CD4-positive, alpha-beta T cell treated with Interferon gamma for 1 hour (primary cell): ENCODE measurements at regions not wholly inside any gene's neighbourhood (a gene's known extent, or its start where the extent isn't known, plus 50 kb on each side); places are given as distances from the start of the nearest gene placed in this dataset.
"Not testable (repeated sequence)": the region's sequence is repeated elsewhere in the genome, so short reads cannot be mapped to it uniquely, and the experiment has no call there.

Source experiments
- DNase-seq: peaks from one replicate; pipeline ENCODE4 v3.0.0-alpha.2; 2020

GRCh38 chr1:213481395-213481794 is 430.4 kb downstream of the RPS6KC1 start:
- no peak for DNase-seq

DNA sequence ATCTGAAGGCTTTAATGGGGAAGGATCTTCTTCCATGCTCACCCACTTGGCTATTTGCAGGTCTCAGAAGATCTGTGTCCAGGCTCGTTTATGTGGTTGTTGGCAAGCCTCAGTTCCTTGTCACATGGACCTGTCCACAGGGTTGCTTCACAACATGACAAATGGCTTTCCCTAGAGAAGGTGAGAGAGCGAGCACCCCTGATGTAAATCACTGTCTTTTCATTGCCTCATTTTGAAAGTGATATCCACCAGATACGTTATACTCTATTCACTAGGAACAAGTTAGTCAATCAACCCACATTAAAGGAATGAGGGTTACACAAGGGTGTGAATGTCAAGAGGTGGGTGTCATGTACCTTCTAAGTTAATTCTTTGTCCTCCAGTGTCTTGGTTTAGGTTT is 433.3 kb downstream of the RPS6KC1 start:
- no peak for DNase-seq

DNA sequence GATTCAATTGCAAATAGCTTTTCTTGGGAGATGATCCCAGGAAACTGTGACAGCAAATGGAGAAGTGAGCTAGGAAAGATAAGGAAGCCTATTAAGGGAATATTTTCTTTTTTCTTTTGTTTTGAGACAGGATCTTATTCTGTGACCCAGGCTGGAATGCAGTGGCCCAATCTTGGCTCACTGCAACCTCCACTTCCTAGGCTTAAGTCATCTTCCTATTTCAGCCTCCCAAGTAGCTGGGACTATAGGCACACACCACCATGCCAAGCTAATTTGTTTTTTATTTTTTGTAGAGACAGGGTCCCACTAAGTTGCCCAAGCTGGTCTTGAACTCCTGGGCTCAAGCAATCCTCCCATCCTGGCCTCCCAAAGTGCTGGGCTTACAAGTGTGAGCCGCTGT is 433.7 kb downstream of the RPS6KC1 start:
- DNase-seq: no peak

DNA sequence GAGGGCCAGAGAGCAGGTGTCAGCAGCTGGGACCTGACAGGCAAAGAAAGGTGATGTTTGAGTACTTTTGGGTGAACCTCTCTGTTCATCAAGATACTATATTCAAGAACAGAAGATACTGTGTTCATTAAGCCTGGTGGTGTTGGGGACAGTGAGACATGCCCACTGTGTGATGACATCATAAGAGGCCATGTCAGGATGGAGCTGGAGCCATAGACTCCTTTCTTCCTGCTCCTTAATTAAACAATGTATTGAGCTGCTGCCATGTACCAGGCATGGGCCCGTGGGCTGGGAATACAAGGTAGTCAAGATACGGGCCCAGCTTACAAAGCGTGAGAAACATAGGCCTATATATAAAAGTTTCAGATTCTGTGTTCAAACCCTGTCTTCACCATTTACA is 435.4 kb downstream of the RPS6KC1 start:
- no peak for DNase-seq

DNA sequence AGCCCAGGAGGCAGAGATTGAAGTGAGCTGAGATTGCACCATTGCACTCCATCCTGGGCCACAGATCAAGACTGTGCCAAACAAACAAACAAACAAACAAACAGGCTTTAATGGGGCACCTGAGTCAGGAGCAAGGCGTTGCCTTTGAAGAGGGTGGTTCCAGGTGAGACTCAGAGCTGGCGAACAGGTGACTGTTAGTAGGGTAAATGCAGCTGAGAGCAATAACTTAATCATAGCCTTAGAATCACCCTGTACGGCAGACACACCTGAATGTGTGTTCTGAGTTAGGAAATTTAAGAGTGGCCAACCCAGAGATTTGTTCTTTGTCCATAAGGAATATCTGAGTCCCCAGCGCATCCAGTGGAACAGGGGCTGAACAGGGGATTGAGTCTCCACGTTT is 440.4 kb downstream of the RPS6KC1 start:
- DNase-seq: no peak

GRCh38 chr1:213492161-213493041 is 441.4 kb downstream of the RPS6KC1 start:
- DNase-seq: no peak

- no peak for DNase-seq
These were observed 448.4 kb downstream of the RPS6KC1 start for GRCh38 chr1:213499444-213499843.

DNA sequence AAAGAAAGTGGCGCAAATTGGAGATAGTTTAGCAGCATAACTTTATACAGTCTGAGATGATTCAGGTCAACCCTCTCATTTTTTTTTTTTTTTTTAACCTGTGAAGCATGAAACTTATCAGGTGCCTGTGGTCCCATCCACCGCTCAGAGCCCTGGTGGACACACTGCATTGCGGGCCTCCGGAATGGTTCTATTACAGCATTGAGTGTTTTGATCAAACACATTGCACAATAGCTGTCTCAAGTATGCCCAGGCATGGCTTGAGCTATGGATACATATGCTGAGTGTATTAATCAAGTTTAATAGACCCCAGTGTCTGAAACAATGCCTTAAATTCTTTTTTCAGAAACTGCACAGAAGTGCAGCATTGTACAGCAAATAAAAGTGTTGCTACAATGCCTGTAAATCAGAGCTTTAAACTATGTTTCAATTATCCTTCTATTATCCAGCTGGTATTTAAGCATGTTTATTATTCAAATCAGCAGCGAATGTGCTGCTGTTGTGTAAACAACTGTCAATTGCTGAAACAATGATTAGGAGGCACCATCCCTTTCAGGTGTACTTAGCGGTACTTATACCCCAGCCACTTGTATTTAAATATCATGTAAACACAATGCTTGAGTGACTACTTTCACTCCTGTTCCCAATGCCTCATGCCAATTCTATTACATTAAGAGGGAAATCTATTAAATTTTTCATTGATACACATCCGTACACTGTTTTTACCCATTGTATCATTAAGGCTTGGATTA is 456.6 kb downstream of the RPS6KC1 start:
- no peak for DNase-seq

DNA sequence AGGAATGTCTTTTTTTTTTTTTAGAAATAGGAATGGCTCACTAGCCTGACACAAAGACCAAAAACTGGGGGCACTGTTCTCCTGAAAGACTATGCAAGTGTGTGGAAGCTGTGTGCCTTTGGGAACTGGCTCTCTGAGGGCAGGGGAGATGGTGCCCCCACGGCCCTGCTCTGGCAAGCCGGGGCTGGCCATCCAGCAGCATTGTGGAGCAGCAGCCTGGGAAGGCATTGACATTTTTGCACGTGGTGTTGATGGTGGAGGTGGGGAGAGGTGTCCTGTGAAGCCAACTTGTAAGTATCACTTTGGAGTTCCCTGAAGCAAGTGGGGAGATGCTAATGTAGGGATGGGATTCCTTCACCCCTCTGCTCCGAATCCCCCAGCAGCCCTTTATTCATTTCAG is 460.1 kb downstream of the RPS6KC1 start:
- no peak for DNase-seq

GRCh38 chr1:213512316-213512715 is 461.3 kb downstream of the RPS6KC1 start:
- no peak for DNase-seq

- DNase-seq: no peak
These were observed 462.0 kb downstream of the RPS6KC1 start for GRCh38 chr1:213513006-213513405.

DNA sequence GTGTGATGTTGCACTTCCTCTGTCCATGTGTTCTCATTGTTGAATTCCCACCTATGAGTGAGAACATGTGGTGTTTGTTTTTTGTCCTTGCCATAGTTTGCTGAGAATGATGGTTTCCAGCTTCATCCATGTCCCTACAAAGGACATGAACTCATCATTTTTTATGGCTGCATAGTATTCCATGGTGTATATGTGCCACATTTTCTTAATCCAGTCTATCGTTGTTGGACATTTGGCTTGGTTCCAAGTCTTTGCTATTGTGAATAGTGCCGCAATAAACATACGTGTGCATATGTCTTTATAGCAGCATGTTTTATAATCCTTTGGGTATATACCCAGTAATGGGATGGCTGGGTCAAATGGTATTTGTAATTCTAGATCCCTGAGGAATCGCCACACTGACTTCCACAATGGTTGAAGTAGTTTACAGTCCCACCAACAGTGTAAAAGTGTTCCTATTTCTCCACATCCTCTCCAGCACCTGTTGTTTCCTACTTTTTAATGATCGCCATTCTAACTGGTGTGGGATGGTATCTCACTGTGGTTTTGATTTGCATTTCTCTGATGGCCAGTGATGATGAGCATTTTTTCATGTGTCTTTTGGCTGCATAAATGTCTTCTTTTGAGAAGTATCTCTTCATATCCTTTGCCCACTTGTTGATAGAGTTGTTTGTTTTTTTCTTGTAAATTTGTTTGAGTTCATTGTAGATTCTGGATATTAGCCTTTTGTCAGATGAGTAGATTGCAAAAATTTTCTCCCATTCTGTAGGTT is 463.6 kb downstream of the RPS6KC1 start:
- not testable (repeated sequence) for DNase-seq

DNA sequence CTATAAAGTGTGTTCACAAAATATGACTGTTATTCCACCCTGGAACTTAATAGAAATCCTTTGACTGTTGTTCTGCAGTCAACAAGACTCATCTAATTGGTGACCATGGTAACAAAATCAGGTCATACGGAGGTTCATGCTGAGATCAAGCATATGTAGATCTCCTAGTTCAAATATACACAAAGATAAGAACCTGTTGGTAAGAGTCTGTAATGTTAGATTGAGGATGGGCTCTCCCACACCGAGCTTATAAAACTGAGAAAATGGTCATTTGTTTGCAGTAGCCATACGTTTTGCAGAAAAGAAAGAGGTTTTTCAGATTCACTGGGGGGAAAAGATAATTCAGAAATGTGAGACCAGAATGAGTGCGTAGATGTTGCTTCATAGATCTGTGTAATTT is 468.1 kb downstream of the RPS6KC1 start:
- DNase-seq: no peak

GRCh38 chr1:213521206-213521605 is 466.6 kb upstream of the PROX1 start:
- DNase-seq: no peak

DNA sequence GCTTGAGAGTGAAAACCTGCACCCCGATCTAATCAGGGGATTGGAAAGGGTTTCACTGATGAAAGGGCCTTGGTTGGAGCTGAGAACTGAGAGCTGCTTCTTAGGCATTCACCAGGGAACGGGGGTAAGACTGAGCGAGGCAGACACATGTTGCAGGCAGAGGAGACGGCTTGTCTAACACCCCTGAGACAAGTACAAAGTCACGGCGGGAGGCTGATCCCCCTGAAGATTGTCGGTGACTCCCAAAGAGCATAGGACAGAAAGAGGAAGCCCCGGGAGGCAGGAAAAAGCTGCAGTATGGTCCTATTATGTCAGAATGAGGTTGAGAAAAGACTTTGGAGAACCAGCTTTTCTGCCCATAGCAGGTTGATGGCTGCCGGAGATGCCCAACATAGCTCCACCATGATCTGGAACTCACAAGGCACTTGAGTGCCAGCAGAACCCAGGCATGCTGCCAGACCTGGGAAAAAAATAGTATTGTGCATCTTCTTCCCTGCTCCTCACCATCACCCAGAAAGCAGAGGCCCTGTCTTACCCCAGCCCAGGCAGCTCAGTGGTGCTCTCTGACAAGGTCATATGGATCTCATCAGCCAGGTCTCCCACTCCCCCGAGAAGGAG is 463.9 kb upstream of the PROX1 start:
- DNase-seq: no peak

DNA sequence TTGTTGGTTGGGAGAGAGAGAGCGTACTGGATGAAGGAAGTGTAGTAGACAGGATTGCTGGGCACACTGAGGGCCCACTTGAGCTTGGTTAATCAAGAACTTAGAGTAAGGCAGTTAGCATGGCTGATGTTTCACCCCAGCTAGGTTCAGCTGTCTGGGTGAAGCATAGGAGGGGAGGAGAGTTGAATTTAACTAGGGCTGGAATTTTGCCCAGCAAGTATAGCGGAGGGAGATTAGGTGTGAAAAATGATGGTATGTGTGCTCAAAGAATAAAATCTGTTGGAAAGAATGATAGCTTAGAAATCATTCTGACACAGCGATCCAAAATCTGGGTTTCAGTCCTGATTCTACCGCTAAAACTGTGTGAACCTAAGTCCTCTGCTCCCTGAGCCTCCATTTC is 461.5 kb upstream of the PROX1 start:
- no peak for DNase-seq

DNA sequence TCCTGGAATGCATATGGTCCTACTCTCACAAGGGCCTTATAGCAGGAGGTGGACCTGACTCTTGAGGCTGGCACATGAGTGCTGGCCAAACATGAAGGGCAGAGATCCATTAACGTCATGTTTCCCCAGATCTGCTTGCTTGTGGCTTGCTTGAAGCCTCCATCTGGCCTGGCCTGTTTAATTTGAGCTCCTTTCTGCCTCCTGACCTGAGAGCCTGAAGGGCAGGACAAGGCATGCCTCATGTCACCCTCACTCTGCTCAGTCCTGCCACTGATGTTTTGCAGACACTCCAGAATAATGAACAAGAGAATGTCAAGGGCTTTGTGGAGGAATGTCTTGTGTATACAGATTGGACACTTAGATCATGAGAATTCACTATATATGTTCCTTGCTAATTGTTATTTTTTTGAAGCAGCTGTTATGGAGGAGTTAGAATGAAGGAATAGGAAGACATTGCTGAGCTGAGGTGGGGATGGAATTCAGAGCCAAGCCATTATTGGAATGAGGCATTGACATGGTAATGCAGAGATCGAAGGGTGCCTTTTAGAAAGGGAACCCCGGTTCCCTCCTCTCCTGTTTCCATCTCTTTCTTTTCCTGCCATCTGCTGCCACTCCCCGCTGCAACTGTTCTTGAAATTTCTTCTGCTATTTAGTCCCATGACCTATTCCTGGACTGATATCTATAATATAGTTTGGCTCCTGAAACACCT is 457.0 kb upstream of the PROX1 start:
- DNase-seq: no peak

GRCh38 chr1:213531369-213532310 is 456.1 kb upstream of the PROX1 start:
- no peak for DNase-seq

DNA sequence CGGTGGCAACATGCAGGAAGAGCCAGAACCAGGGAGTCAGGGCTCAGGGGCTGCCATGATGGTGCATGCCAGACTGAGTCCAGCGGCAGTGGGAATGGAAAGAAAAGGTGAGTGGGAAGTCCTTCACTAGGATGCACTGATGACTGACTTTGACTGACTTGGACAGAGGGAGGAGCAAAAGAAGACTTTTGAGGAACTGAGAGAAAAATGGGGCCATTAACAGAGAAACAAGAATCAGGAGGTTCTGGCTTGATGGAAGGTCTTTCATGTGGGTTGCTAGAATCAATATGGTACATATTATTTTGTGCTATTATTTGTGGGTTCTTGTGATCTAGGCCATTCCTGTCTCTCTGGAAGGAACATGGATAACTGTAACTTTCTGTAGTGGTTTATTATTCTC is 454.6 kb upstream of the PROX1 start:
- DNase-seq: no peak

- DNase-seq: no peak
These were observed 452.1 kb upstream of the PROX1 start for GRCh38 chr1:213535679-213536078.

- DNase-seq: no peak
These were observed 449.5 kb upstream of the PROX1 start for GRCh38 chr1:213538251-213538650.
